PC-3 (cell line): ENCODE measurements at regions not wholly inside any gene's neighbourhood (a gene's known extent, or its start where the extent isn't known, plus 50 kb on each side); places are given as distances from the start of the nearest gene placed in this dataset.

Source experiments
- CTCF ChIP-seq: fragments of 300-600 bp; sonication (generic); conservative IDR thresholded peaks from 2 replicates; pipeline ENCODE4 v1.5.1; 2017; ENCODE audit warnings: antibody characterized with exemption, low read depth, mild to moderate bottlenecking, low read length
- EZH2 ChIP-seq: fragments of 300-600 bp; sonication (generic); IDR thresholded peaks from one replicate; pipeline ENCODE4 v1.6.1; 2017; ENCODE audit warnings: antibody characterized with exemption, mild to moderate bottlenecking, low read length; ENCODE audit not compliant: unreplicated experiment
- EZH2phosphoT487 ChIP-seq: fragments of 300-600 bp; sonication (generic); IDR thresholded peaks from 2 replicates; pipeline ENCODE4 v1.6.1; 2018; ENCODE audit warnings: mild to moderate bottlenecking, antibody characterized with exemption, low read length, borderline replicate concordance

DNA sequence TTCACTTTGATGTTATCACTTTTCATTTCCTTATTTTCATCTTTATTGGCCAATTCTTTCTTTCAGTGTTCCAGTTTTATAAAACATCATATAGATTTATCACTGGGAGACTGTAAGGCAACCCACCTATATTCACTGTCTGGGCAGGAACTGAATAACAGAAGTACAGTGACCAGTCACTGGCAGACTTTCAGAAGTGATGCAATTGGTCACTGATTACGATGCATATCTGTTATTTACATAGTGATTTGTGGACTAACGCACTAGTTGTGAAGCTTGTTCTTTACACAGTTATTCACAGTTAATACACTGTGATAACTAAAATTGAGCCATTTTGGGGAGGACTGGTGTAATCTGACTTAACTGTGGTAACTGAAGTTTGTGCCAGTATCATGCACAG is 190.2 kb upstream of the DPH6 start:
- TF ChIP-seq CTCF (no peak), EZH2phosphoT487 (no peak), EZH2 (no peak)
